B cell (primary cell): ENCODE measurements at regions not wholly inside any gene's neighbourhood (a gene's known extent, or its start where the extent isn't known, plus 50 kb on each side); places are given as distances from the start of the nearest gene placed in this dataset.

Experiments
- ATAC-seq: fragments of 200-7000 bp; cut with Tn5 transposase; one replicate; pipeline ENCODE4 v1.10.0; 2021; ENCODE audit warnings: low read depth, mild to moderate bottlenecking, moderate number of reproducible peaks, moderate library complexity
- CTCF ChIA-PET: fragments of 350-600 bp; sonication (Branson Sonifier 250); formaldehyde crosslinking; loops from one replicate; lab custom pipeline; 2021; ENCODE audit warnings: antibody characterized with exemption, inconsistent platforms; lab: Charles Lee
- POLR2A ChIA-PET: fragments of 350-600 bp; sonication (Branson Sonifier 250); formaldehyde crosslinking; loops from one replicate; lab custom pipeline; 2021; ENCODE audit warnings: antibody characterized with exemption; lab: Charles Lee
- DNase-seq: peaks from one replicate; pipeline ENCODE4 v3.0.0; 2013
- H2AFZ ChIP-seq: 2 replicates; pipeline ENCODE4 v1.6.1; 2012; ENCODE audit warnings: mild to moderate bottlenecking, low read depth, low read length; ENCODE audit not compliant: insufficient read depth, poor library complexity, severe bottlenecking
- H3K27ac ChIP-seq, 2 donors: 1 replicate in 1 of 2; 2 replicates in 1 of 2; pipeline ENCODE4 v1.5.1; 2012 to 2013; ENCODE audit warnings: low read length in 2 of 2, mild to moderate bottlenecking in 2 of 2, moderate library complexity in 1 of 2
- H3K27me3 ChIP-seq, 4 experiments: fragments of 200-600 bp in 1 of 4; sonication (generic) in 1 of 4; replicated peaks in 1 of 4; 1 replicate in 2 of 4; 2 replicates in 2 of 4; pipeline versions ENCODE4 v1.6.1 to v1.7.0; 2013 to 2016; ENCODE audit warnings: low read length in 3 of 4, mild to moderate bottlenecking in 2 of 4, mixed read lengths in 1 of 4, moderate library complexity in 1 of 4; ENCODE audit not compliant: insufficient read depth in 4 of 4, control insufficient read depth in 3 of 4; ENCODE audit errors: control extremely low read depth in 1 of 4
- H3K36me3 ChIP-seq, 2 experiments: replicated peaks in 1 of 2; 1 replicate in 1 of 2; 2 replicates in 1 of 2; pipeline versions ENCODE4 v1.6.1 to v1.7.1; 2013; ENCODE audit warnings: low read length in 1 of 2; ENCODE audit not compliant: insufficient read depth in 2 of 2, control insufficient read depth in 1 of 2; ENCODE audit errors: control extremely low read depth in 1 of 2, extremely low read depth in 1 of 2
- H3K4me1 ChIP-seq, 2 donors: fragments of 200-600 bp in 1 of 2; sonication (generic) in 1 of 2; 1 replicate in 1 of 2; 2 replicates in 1 of 2; pipeline versions ENCODE4 v1.5.1 to v1.6.1; 2013 to 2017; ENCODE audit warnings: low read length in 2 of 2; ENCODE audit not compliant: control insufficient read depth in 2 of 2, insufficient read depth in 2 of 2
- H3K4me2 ChIP-seq: replicated peaks from 2 replicates; pipeline ENCODE3; 2012; ENCODE audit warnings: mild to moderate bottlenecking, low read depth, low read length; ENCODE audit not compliant: poor library complexity, severe bottlenecking
- H3K4me3 ChIP-seq, 5 experiments: fragments of 200-600 bp in 1 of 5; sonication (generic) in 1 of 5; 1 replicate in 3 of 5; 2 replicates in 2 of 5; pipeline versions ENCODE4 v1.5.1 to v1.7.0; 2011 to 2016; ENCODE audit warnings: low read length in 4 of 5, mild to moderate bottlenecking in 4 of 5, low read depth in 2 of 5, control low read depth in 1 of 5, moderate library complexity in 1 of 5; ENCODE audit not compliant: insufficient read depth in 1 of 5; ENCODE audit errors: control extremely low read depth in 1 of 5, extremely low read depth in 1 of 5
- H3K79me2 ChIP-seq: fragments of 200-600 bp; sonication (generic); one replicate; pipeline ENCODE4 v1.6.0; 2016; ENCODE audit warnings: low read length; ENCODE audit not compliant: control insufficient read depth, insufficient read depth
- H3K9ac ChIP-seq: fragments of 200-600 bp; sonication (generic); 2 replicates; pipeline ENCODE4 v1.6.1; 2017; ENCODE audit warnings: mild to moderate bottlenecking, low read length, moderate library complexity
- H3K9me3 ChIP-seq, 3 donors: one replicate each; pipeline versions ENCODE4 v1.6.1 to v1.7.1; 2013; ENCODE audit warnings: low read length in 2 of 3; ENCODE audit not compliant: control insufficient read depth in 2 of 3, insufficient read depth in 1 of 3; ENCODE audit errors: control extremely low read depth in 1 of 3
- H4K20me1 ChIP-seq: 2 replicates; pipeline ENCODE4 v1.6.0; 2012; ENCODE audit warnings: mild to moderate bottlenecking, low read length; ENCODE audit not compliant: insufficient read depth, control insufficient read depth, poor library complexity, severe bottlenecking
- H3K27ac Mint-ChIP-seq: one replicate; pipeline ENCODE4 v1.8.0; 2021; ENCODE audit warnings: mixed read lengths
- H3K27me3 Mint-ChIP-seq: one replicate; pipeline ENCODE4 v1.8.0; 2021; ENCODE audit warnings: mixed read lengths
- H3K4me1 Mint-ChIP-seq: one replicate; pipeline ENCODE4 v1.8.0; 2021; ENCODE audit warnings: mixed read lengths
- H3K4me3 Mint-ChIP-seq: one replicate; pipeline ENCODE4 v1.8.0; 2021; ENCODE audit warnings: mixed read lengths
- H3K9me3 Mint-ChIP-seq: one replicate; pipeline ENCODE4 v1.8.0; 2022; ENCODE audit warnings: mixed read lengths; ENCODE audit not compliant: insufficient read depth
- CTCF ChIP-seq: fragments of 200-600 bp; IDR thresholded peaks from one replicate; pipeline ENCODE4 v1.8.0; 2022; ENCODE audit warnings: antibody characterized with exemption, mild to moderate bottlenecking
- EZH2 ChIP-seq: IDR thresholded peaks from 2 replicates; pipeline ENCODE4 v1.6.1; 2012; ENCODE audit warnings: borderline replicate concordance, low read depth, mild to moderate bottlenecking, moderate library complexity, low read length; ENCODE audit not compliant: insufficient read depth, poor library complexity, severe bottlenecking
- WGBS: methylation state at CpG from one replicate; pipeline ENCODE4 v1.1.5; 2013; ENCODE audit warnings: missing lambda C conversion rate; ENCODE audit not compliant: insufficient coverage; 5-methylcytosine and 5-hydroxymethylcytosine counted together
- intact Hi-C: fragments of 100-400 bp; cut with micrococcal nuclease; formaldehyde crosslinking; loops from one replicate; pipeline ENCODE4 v1.10.0; 2022

GRCh38 chr15:56568466-56569167 lies 103.7 kb upstream of the MNS1 start:
- no peak overlapping the region for H3K4me3 Mint-ChIP-seq
- POLR2A ChIA-PET: interaction anchor here (0.6 kb wide), 1 partner anchor 126 kb away, joined by 4 read pairs; no protein-coding TSS in a partner anchor
- no peaks in the 10 kb centered on the region for H3K9me3 Mint-ChIP-seq

More at GRCh38 chr15:56568466-56569167, 103.7 kb upstream of the MNS1 start:
- Histone ChIP-seq H3K9ac (no peak overlapping the region), H3K4me1 (no peaks in the 10 kb centered on the region), H3K27me3 (no peaks in the 10 kb centered on the region), H3K79me2 (no peaks in the 10 kb centered on the region), H3K9me3 (peaks cover 2 to 10% (median 6%) of the 10 kb centered on the region in 3 donors), H3K36me3 (no peaks in the 10 kb centered on the region), H3K27ac (no peak overlapping the region), H3K4me3 (no peak overlapping the region), H3K4me2 (no peak overlapping the region), H4K20me1 (no peaks in the 10 kb centered on the region), H2AFZ (no peak overlapping the region)
- WGBS: 86% methylated on average over 2 of the region's 4 CpGs
- TF ChIP-seq CTCF (no peak), EZH2 (no peak)
- intact Hi-C loops: no loop called here
- no peak for DNase-seq
- Mint-ChIP-seq H3K4me1 (no peaks in the 10 kb centered on the region), H3K27ac (no peak overlapping the region), H3K27me3 (peaks cover 5% of the 10 kb centered on the region)
- CTCF ChIA-PET: no interaction called here
- ATAC-seq: no peak
